ENCODE measurements at regions not wholly inside any gene's neighbourhood (a gene's known extent, or its start where the extent isn't known, plus 50 kb on each side); places are given as distances from the start of the nearest gene placed in this dataset.

DNA sequence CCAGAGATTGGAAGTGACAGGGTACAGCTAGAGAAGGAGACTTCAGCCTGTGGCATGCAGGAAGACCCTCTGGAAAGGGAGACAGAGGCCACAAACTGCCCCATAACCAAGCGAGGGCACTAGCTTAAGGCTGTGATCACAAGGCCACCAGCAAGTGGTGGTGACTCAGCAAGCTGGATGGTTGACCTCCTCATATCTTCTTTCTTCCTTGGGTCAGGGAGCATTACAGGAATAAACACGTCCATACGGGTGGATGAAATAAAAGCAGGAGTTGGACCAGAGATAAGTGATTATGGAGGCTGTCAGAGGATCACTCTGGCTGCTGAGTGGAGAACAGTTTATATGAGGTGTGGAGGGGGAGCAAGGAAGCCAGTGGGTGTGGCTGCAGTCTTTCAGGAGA is 234.6 kb upstream of the TAS2R1 start:
- ChIA-PET POLR2A (no interaction called here), CTCF (no interaction called here)
- no peak for DNase-seq (ENCODE audit: extremely low spot score)
- TF ChIP-seq BHLHE40 (IDR thresholded peaks at IDR 0.05; ENCODE audit: borderline replicate concordance) (no peak), ZNF384 (IDR thresholded peaks at IDR 0.05) (no peak), ARNT (IDR thresholded peaks at IDR 0.05) (no peak), NFRKB (IDR thresholded peaks at IDR 0.05) (no peak), HDGF (IDR thresholded peaks at IDR 0.05; ENCODE audit: borderline replicate concordance) (no peak), ELF4 (IDR thresholded peaks at IDR 0.05) (no peak), CTBP1 (IDR thresholded peaks at IDR 0.05; ENCODE audit: borderline replicate concordance) (no peak), SUZ12 (IDR thresholded peaks at IDR 0.05) (no peak), FOXK2 (IDR thresholded peaks at IDR 0.05) (no peak), LEF1 (IDR thresholded peaks at IDR 0.05; ENCODE audit: borderline replicate concordance) (no peak), SP1 (IDR thresholded peaks at IDR 0.05) (no peak), TARDBP (IDR thresholded peaks at IDR 0.05) (no peak)
- TF ChIP-seq, protein P1, sequence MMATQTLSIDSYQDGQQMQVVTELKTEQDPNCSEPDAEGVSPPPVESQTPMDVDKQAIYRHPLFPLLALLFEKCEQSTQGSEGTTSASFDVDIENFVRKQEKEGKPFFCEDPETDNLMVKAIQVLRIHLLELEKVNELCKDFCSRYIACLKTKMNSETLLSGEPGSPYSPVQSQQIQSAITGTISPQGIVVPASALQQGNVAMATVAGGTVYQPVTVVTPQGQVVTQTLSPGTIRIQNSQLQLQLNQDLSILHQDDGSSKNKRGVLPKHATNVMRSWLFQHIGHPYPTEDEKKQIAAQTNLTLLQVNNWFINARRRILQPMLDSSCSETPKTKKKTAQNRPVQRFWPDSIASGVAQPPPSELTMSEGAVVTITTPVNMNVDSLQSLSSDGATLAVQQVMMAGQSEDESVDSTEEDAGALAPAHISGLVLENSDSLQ (IDR thresholded peaks at IDR 0.05), result no peak

DNA sequence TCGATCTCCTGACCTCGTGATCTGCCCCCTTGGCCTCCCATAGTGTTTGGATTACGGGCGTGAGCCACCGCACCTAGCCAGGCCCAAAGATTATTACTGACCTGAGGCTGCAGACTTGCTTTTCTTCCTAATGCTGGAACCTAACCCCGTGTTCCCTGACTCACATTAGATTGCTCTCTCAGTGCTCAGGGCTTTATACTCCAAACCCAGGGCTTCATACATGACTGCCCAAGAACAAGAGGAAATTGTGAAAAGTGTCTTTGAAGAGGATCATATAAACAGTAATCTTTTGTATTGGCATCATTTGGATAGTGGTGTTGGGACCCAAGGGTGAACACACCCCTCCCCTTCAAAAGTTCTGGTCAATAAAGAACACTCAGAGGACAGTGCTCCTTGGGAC is 233.3 kb upstream of the TAS2R1 start:
- TF ChIP-seq NFRKB (IDR thresholded peaks at IDR 0.05) (no peak), FOXK2 (IDR thresholded peaks at IDR 0.05) (no peak), HDGF (IDR thresholded peaks at IDR 0.05; ENCODE audit: borderline replicate concordance) (no peak), CTBP1 (IDR thresholded peaks at IDR 0.05; ENCODE audit: borderline replicate concordance) (no peak), ARNT (IDR thresholded peaks at IDR 0.05) (no peak), L3MBTL2 (conservative IDR thresholded peaks at IDR 0.05) (no peak), FOXM1 (IDR thresholded peaks at IDR 0.05; ENCODE audit: borderline replicate concordance) (no peak)
- ChIA-PET CTCF (no interaction called here), POLR2A (no interaction called here)
- no peak for DNase-seq (ENCODE audit: extremely low spot score)

DNA sequence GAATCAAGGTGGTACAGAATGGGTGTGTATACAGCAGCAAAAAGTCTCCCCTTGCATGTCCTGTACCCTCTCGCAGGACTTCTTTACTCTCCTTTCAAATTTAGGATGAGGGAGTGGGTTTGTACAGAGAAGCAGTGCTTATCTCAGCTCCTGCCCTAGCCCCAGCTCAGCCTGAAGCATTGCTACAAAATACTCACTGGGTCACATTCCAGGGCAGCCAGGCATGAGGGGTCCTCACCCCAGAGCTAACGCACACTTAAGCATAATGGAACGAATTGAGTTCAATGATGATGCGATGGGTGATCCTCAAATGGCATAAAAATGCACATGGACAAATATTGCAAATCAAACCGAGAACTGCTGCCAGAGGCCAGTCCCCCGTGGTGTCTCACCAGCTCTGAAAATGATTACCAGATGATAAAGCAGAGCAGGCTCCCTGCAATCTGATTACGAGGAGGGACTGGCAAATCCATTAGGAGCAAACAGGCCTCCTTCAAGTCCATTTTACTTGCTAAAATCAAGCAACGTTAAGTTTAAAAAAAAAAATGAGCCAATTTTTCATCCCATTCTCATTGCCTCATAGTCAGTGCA is 231.6 kb upstream of the TAS2R1 start:
- POLR2A ChIA-PET, result no interaction called here
- DNase-seq (ENCODE audit: extremely low spot score), result no peak
- CTCF ChIA-PET, result no interaction called here
- no peak for TF ChIP-seq NFRKB (IDR thresholded peaks at IDR 0.05)
- TF ChIP-seq ARNT (IDR thresholded peaks at IDR 0.05), result no peak
- TF ChIP-seq, protein P1 (IDR thresholded peaks at IDR 0.05), result no peak
- TF ChIP-seq LEF1 (IDR thresholded peaks at IDR 0.05; ENCODE audit: borderline replicate concordance), result no peak
- TF ChIP-seq SP1 (IDR thresholded peaks at IDR 0.05), result no peak
- TF ChIP-seq TARDBP (IDR thresholded peaks at IDR 0.05), result no peak
- no peak for TF ChIP-seq ZNF384 (IDR thresholded peaks at IDR 0.05)
- no peak for TF ChIP-seq HDGF (IDR thresholded peaks at IDR 0.05; ENCODE audit: borderline replicate concordance)
- no peak for TF ChIP-seq CTBP1 (IDR thresholded peaks at IDR 0.05; ENCODE audit: borderline replicate concordance)
- TF ChIP-seq FOXA1 (IDR thresholded peaks at IDR 0.05), result no peak
- no peak for TF ChIP-seq FOXK2 (IDR thresholded peaks at IDR 0.05)
- TF ChIP-seq L3MBTL2 (conservative IDR thresholded peaks at IDR 0.05), result no peak
- no peak for TF ChIP-seq SUZ12 (IDR thresholded peaks at IDR 0.05)
- no peak for TF ChIP-seq FOXM1 (IDR thresholded peaks at IDR 0.05; ENCODE audit: borderline replicate concordance)
- TF ChIP-seq ELF4 (IDR thresholded peaks at IDR 0.05), result no peak
- TF ChIP-seq BHLHE40 (IDR thresholded peaks at IDR 0.05; ENCODE audit: borderline replicate concordance), result no peak

DNA sequence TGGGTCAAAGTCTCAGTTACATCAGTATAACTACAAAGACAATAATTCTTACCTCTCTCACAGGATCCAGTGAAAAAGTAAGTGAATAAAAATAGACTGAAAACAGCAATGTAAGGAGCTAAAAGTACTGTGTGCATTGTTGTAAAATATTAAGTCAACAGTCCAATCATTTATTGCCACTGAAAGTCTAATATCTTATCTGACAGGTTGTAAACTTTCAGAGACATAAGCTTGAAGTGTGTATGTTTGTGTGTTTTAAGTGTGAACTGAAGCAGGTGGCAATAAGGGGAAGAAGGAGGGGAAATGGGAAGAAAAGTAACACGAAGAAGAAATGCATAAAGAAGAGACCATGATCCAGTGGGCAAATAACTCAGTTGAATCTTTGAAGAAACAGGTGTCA is 229.7 kb upstream of the TAS2R1 start:
- ChIA-PET CTCF (no interaction called here), POLR2A (no interaction called here)
- TF ChIP-seq TARDBP (IDR thresholded peaks at IDR 0.05), result no peak
- TF ChIP-seq ARNT (IDR thresholded peaks at IDR 0.05), result no peak
- TF ChIP-seq CTBP1 (IDR thresholded peaks at IDR 0.05; ENCODE audit: borderline replicate concordance), result no peak
- no peak for TF ChIP-seq HDGF (IDR thresholded peaks at IDR 0.05; ENCODE audit: borderline replicate concordance)
- no peak for TF ChIP-seq NFRKB (IDR thresholded peaks at IDR 0.05)
- no peak for TF ChIP-seq SUZ12 (IDR thresholded peaks at IDR 0.05)
- no peak for TF ChIP-seq ZNF384 (IDR thresholded peaks at IDR 0.05)
- no peak for TF ChIP-seq FOXA1 (IDR thresholded peaks at IDR 0.05)
- TF ChIP-seq BHLHE40 (IDR thresholded peaks at IDR 0.05; ENCODE audit: borderline replicate concordance), result no peak
- TF ChIP-seq ELF4 (IDR thresholded peaks at IDR 0.05), result no peak
- TF ChIP-seq LEF1 (IDR thresholded peaks at IDR 0.05; ENCODE audit: borderline replicate concordance), result no peak
- no peak for TF ChIP-seq FOXK2 (IDR thresholded peaks at IDR 0.05)
- TF ChIP-seq, protein P1 (IDR thresholded peaks at IDR 0.05), result no peak
- TF ChIP-seq L3MBTL2 (conservative IDR thresholded peaks at IDR 0.05), result no peak
- no peak for TF ChIP-seq FOXM1 (IDR thresholded peaks at IDR 0.05; ENCODE audit: borderline replicate concordance)
- no peak for TF ChIP-seq SP1 (IDR thresholded peaks at IDR 0.05)
- no peak for DNase-seq (ENCODE audit: extremely low spot score)

DNA sequence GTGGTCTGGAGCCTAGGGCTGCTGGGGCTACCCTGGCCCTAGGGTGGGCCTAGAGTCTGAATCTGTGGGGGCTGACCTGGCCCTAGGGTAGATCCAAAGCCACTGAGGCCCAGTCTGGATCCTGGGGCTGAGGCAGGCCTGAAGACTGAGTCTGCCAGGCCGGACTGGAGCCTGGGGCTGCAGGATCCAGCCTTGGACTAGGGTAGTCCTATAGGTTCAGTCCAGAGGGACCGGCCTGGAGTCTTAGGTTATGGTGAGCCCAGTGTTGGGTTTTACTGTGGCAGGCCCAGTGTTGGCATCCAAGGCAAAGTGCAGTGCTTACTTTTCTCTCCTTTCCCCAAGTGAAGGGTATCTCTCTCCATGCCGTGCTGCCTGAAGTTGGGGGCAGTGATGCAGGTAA is 227.9 kb upstream of the TAS2R1 start:
- TF ChIP-seq, protein P1 (IDR thresholded peaks at IDR 0.05), result no peak
- TF ChIP-seq BHLHE40 (IDR thresholded peaks at IDR 0.05; ENCODE audit: borderline replicate concordance) (no peak), ARNT (IDR thresholded peaks at IDR 0.05) (no peak), NFRKB (IDR thresholded peaks at IDR 0.05) (no peak), ZNF384 (IDR thresholded peaks at IDR 0.05) (no peak), LEF1 (IDR thresholded peaks at IDR 0.05; ENCODE audit: borderline replicate concordance) (no peak), FOXM1 (IDR thresholded peaks at IDR 0.05; ENCODE audit: borderline replicate concordance) (no peak), TARDBP (IDR thresholded peaks at IDR 0.05) (no peak), SP1 (IDR thresholded peaks at IDR 0.05) (no peak), SUZ12 (IDR thresholded peaks at IDR 0.05) (no peak), CTBP1 (IDR thresholded peaks at IDR 0.05; ENCODE audit: borderline replicate concordance) (no peak), ELF4 (IDR thresholded peaks at IDR 0.05) (no peak)

More for the DNA sequence above, 227.9 kb upstream of the TAS2R1 start:
- ChIA-PET CTCF (no interaction called here), POLR2A (no interaction called here)
- no peak for DNase-seq (ENCODE audit: extremely low spot score)
